ENCODE measurements at regions not wholly inside any gene's neighbourhood (a gene's known extent, or its start where the extent isn't known, plus 50 kb on each side); places are given as distances from the start of the nearest gene placed in this dataset.
"Not testable (repeated sequence)": the region's sequence is repeated elsewhere in the genome, so short reads cannot be mapped to it uniquely, and the experiment has no call there.

GRCh38 chr7:65453341-65454030 lies 79.8 kb downstream of the ZNF92 start:
- no peak for DNase-seq

GRCh38 chr7:65454469-65454868 lies 80.8 kb downstream of the ZNF92 start:
- DNase-seq, result no peak

- DNase-seq, result not testable (repeated sequence)
Measured at GRCh38 chr7:65455050-65455449, 81.4 kb downstream of the ZNF92 start.

- no peak for DNase-seq
Measured at GRCh38 chr7:65457705-65458104, 84.0 kb downstream of the ZNF92 start.

- no peak for DNase-seq
Measured at GRCh38 chr7:65459438-65459837, 85.8 kb downstream of the ZNF92 start.

- DNase-seq, result no peak
Measured at GRCh38 chr7:65462148-65462716, 88.6 kb downstream of the ZNF92 start.

- DNase-seq, result no peak
Measured at GRCh38 chr7:65463184-65463583, 89.5 kb downstream of the ZNF92 start.

- not testable (repeated sequence) for DNase-seq
Measured at GRCh38 chr7:65469919-65470558, 96.4 kb downstream of the ZNF92 start.

GRCh38 chr7:65471587-65471986 lies 97.9 kb downstream of the ZNF92 start:
- no peak for DNase-seq

- DNase-seq, result no peak
Measured at GRCh38 chr7:65475040-65475726, 101.5 kb downstream of the ZNF92 start.

GRCh38 chr7:65475734-65476319 lies 102.2 kb downstream of the ZNF92 start:
- no peak for DNase-seq

GRCh38 chr7:65477326-65477725 lies 103.7 kb downstream of the ZNF92 start:
- DNase-seq, result peak; percentile 44 to 70

- no peak for DNase-seq
Measured at GRCh38 chr7:65489260-65489767, 115.7 kb downstream of the ZNF92 start.

- not testable (repeated sequence) for DNase-seq
Measured at GRCh38 chr7:65496697-65497096, 123.0 kb downstream of the ZNF92 start.

- no peak for DNase-seq
Measured at GRCh38 chr7:65503434-65504152, 129.9 kb downstream of the ZNF92 start.

- DNase-seq, result not testable (repeated sequence)
Measured at GRCh38 chr7:65504504-65505319, 131.1 kb downstream of the ZNF92 start.

- not testable (repeated sequence) for DNase-seq
Measured at GRCh38 chr7:65505320-65505633, 131.6 kb downstream of the ZNF92 start.

- DNase-seq, result not testable (repeated sequence)
Measured at GRCh38 chr7:65508581-65509367, 135.1 kb downstream of the ZNF92 start.

- DNase-seq, result no peak
Measured at GRCh38 chr7:65509368-65510186, 135.9 kb downstream of the ZNF92 start.

GRCh38 chr7:65510187-65510538 lies 136.5 kb downstream of the ZNF92 start:
- not testable (repeated sequence) for DNase-seq
